Cerebellar nuclear complex (tissue), 1 donor: ENCODE measurements at regions not wholly inside any gene's neighbourhood (a gene's known extent, or its start where the extent isn't known, plus 50 kb on each side); places are given as distances from the start of the nearest gene placed in this dataset.
A peak's percentile ranks its signal among the peaks of the same experiment; 100 is the strongest.
"Not testable (repeated sequence)": the region's sequence is repeated elsewhere in the genome, so short reads cannot be mapped to it uniquely, and the experiment has no call there.

ENCODE experiments used
- DNase-seq, 2 experiments: peaks; one replicate each; lab custom pipeline; 2025; lab: John Stamatoyannopoulos, UW

DNA sequence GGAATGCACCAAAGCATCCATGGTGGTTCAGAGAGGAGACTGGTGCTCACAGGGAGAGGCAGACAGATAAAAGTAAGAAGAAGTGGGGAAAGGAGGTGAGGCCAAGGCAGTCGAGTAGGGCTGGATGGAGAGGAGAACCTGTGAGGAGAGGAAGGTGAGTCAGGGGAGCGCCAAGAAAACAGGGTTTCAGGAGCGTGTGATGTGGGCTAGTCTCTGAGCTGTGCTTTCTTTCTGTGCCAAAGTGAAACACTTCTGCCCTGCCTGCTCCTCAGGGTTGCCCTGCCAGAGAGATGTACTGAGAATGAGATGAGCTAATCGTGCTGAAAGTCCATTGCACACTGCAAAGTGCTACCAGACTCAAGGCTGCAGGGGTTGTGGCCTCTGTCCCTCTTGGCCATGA, 310.7 kb upstream of the CCL2 start:
- no peak for DNase-seq

- no peak for DNase-seq
Measured at GRCh38 chr17:33944826-33945225, 310.3 kb upstream of the CCL2 start.

DNA sequence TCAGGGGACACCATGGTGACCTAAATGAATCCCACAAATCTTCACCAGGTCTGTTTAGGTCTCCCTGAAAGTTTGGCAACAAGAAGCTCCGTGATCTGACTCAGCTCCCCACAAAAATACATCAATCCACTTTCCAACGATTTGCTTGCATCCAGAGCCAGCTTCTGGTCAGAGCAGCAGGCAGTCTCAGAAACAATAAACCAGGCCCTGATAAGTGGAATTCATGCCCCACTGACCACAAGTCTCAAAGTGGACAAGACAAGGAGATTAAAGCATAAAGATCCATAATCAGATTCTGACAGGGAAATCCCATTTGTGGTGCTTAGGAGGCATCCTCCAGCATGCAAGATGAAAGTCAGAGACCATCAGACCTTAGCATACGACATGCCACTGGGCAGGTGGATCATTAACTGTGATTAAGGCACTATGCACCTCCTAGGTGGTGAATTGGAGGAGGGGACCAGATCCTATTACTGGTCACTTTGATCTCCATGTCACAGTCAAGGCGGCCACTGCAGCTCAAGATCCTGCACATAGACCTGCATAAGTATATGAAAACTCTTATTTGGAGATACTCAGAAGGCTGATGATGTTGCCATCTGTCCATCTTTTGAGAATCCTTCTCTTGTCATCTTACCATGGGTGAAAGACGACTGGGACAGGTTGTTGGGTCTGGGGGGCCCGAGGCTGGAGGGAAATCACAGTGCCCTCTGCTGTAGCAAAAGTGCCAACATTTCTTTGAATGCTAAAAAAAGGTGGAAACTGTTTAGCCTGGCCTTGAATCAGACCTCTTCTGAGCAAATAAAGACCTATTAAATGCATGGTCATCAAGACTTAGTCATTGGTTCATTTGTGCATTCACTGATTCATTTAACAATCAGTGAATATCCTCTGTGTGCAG, 309.2 kb upstream of the CCL2 start:
- DNase-seq: no peak

DNA sequence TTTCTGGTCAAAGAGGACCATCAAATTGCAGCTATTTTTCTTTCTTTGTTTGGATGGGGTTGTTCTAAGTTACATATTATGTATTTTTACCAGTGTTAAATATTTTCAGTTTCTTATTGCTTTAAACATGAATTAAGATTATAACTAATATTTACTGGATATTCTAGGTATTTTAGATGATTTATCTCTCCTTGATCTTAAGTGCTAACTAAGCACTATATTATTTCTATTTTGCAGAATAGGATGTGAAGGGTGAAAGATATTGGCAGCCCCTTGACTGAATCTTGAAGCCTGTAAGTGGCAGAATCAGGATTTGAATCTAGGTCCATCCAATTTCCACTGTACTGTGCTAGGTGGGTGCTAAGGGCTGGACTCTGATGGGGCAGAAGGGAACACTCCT, 307.3 kb upstream of the CCL2 start:
- DNase-seq: no peak

GRCh38 chr17:33948309-33948708, 306.8 kb upstream of the CCL2 start:
- peak; percentile 77 to 95 for DNase-seq

- DNase-seq: no peak
Measured at GRCh38 chr17:33949100-33949499, 306.0 kb upstream of the CCL2 start.

DNA sequence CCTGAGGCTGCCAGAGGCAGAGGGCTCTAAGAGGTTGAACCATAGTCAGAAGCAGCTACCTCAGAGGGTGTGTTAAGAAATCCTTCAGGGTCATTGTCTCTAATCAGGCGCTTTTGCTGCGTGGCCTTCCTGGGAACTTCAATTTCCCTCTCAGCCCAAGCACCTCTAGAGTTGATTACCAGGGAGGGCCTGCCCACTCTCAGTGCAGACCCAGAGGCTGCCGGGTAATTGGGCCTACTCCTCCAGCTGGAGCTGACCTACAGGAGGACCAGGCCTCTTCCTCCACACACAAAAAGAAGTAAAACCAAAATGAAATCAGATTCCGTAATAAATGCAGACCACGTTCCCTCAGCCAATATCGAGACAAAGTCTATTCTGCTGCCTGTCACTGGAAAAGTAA, 305.0 kb upstream of the CCL2 start:
- no peak for DNase-seq

- no peak for DNase-seq
Measured at GRCh38 chr17:33952425-33952824, 302.7 kb upstream of the CCL2 start.

DNA sequence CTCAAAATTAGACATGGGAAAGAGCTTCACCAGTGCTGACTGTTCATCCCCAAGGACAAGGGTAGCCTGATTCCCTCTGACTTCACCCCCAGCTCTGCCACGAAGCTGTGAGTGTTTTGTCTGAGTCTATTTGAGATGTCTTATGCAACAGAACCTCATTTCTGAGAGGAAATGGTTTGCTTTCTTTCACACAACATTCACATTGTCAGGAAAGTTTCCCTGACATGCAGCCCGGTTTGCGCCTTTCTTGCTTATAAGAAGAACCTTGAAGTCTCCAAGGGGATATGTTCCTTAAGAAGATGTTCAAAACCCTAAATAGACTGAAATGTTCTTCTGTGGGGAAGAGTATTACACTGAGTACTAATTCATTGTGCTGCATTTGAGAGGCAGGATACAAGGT, 300.5 kb upstream of the CCL2 start:
- DNase-seq: no peak

DNA sequence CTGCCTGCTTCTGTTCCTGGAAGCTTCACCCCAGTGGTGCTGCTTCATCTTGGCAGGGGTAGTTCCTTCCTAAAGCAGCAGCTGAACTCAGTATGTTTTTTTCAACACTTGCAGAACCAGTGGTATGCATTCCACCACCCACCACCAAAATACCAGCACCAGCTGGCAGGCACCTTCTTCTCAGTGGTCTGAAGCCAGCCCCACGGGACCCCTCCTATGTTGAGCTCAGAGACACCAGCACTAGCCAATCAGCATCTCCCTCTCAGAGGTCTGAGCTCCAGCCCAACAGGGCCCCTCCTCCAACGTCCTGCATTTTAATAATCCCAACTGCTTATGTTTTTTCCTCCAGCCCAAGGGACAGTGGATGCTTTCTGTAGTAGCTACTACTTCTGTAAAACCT, 299.6 kb upstream of the CCL2 start:
- no peak for DNase-seq

GRCh38 chr17:33959098-33959497, 296.0 kb upstream of the CCL2 start:
- DNase-seq: not testable (repeated sequence)

DNA sequence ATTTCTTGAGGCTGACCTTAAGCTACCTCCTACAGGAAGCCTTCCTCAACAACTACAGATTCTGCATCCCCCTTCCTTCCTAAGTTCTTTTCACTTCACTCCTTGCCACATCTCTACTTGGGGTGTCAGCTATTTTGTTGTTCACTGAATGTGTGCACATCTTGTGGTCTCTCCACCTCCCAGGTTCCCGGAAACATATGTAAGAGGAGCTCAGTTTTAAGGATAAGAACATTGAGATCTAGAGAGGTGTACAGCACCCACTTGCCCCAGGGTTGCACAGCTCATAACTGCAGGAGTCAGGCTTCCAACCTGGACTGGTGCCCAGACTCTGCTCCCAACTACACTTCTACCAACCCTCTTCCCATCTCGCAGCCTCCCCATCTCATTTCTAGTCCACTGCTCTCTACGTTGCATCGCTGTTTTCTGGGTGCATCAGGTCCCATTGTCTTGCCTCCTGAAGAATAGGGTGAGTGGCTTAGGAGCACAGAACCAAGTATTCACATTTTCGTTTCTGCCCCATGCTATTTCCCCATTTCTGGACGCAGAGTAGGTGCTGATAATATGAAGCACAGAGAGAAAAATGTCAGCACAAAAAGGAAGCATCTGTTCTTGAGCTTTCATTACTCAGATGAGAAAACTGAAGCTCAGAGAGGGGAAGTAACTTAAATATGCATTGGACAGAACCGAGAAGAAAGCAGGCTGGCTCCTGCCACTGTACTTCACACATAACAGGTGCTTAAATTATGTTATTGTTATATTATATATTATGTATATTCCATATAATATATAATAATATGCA, 292.0 kb upstream of the CCL2 start:
- DNase-seq: no peak

DNA sequence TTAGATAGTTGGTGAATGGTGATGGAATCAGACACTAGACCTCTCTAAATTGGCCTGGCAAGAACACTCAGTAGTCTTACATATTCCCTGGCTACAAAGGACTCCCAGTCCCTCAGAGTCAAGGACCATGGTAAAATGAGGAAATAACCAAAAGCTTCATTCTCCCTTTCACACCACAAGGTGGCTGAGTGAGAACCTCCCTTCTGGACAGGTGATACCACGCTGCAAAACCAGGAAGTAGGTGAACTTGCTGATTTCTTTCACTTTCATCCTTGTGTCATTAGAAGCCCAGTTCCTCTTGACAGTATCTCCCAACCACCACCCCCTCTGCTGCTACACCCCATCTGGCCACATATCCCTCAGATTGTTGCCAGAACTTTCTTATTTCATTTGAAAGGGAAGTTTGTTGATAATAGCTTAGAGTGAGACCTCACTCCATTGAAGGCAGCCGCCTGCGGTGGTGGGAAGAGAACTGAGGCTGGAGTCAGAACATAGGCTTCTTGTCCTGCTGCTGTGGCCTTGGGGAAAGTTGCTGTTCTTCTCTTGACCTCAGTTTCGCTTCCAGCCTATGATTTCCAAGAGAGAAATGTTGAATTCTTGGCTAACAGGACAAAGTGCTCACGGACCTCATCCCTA, 290.6 kb upstream of the CCL2 start:
- no peak for DNase-seq

GRCh38 chr17:33966410-33967059, 288.6 kb upstream of the CCL2 start:
- DNase-seq: no peak

GRCh38 chr17:33967608-33968349, 287.3 kb upstream of the CCL2 start:
- DNase-seq: no peak

DNA sequence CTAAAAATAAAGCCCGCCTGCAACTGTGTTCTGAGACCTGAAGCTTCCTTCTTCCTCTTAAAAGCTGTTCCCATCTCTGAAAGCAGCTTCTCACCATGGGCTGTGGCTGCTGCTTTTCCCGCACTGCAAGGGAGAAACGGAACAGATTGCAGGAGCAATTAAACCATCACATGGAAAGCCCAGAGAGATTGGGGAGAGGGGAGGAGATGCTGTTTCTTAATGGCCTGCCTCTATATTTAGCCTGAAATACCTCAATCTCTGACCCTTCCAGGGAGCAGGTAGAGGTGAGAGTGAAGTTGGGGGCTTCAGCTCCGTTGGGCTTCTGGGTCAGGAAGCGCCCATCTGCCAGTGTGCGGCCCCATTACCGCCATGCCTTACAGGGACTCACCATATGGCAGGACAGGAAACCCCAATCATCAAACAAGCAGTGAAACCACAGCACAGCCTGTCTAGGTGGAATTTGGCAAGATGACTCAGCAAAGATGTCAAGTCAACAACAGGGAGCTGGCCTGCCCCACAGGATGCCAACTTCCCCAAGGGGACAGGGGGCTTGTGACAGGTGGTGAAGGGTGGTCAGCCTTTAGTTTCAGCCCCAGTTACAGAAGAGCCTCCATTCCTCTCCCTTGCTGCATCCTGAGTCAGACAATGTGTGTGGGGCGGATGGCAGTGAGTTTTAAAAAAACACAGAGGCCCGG, 286.6 kb upstream of the CCL2 start:
- peak; percentile 33 to 62 for DNase-seq

DNA sequence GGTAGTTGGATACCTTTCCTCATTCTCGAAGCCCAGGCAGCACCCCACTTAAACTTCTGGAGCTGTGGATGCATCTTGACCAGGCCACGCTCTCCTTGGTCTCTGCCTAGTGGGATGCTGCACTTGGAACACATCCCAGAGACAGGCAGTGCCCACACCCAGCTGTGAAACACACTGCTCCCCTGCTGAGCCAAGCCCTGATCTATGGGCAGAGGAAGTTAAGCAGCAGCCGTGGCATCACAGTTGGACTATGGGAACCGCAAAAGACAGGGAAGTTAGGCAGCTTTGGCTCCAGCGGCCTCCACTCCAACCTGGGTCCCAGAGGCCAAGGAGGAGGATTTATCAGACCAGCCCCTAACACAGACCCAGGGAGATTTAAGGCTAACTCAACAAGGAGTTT, 284.8 kb upstream of the CCL2 start:
- no peak for DNase-seq

- no peak for DNase-seq
Measured at GRCh38 chr17:33972763-33973162, 282.3 kb upstream of the CCL2 start.

DNA sequence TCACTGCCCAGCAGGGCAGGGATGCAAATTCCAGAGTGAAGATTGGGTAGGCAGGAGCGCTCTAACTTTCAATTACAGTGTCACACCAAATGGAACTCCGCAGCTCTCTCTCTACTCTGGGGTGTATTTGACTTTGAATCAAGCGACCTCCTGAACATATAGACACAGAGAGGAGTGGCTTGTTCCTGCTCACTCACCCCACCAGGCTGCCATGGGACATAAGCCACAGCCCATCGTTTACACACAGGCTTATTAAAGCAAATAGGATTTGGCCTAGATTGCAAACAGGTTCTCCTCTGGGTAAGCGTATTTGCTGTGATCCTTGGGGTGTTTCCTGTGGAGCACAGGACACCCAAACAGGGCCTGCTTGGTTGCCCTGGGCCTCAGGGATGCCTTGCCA, 281.6 kb upstream of the CCL2 start:
- DNase-seq: no peak

DNA sequence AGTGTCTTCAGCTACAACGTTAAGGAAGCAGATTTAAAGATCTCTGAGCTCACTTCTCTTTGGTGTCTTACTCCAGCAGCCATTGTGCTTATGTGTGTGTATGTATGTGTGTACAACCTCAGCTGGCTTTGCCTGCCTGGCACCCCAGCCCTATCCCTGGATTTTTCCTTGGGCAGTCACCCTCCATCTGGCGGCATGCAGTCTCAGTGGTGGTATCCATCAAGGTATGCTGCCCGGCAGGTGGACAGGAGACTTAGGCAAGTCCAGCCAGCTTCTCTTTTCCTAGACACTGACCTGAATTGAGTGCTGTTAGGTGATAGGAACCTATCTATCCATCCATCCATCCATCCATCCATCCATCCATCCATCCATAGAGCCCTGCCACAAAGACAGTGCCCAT, 280.8 kb upstream of the CCL2 start:
- DNase-seq: no peak

DNA sequence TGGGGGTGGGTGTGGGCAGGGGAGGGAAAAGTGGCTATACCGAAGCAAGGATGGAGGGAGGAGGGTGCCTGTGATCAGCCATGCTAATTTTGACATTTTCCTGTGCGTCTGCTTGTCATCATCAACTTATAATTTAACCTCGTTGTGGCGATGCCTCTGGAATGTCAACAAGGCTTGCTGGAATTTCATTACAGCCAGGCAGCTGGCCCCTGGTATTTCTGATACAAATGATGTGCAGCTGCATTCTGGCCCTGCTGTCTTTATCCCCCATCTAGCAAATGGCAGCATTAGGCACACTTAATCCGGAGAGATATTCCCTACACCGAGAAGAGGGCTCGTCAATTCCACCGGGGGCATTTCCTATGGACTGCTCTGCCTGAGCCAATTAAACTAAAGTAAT, 278.3 kb upstream of the CCL2 start:
- no peak for DNase-seq
